IMR-90 (cell line): ENCODE measurements at regions not wholly inside any gene's neighbourhood (a gene's known extent, or its start where the extent isn't known, plus 50 kb on each side); places are given as distances from the start of the nearest gene placed in this dataset.

Experiments used
- ATAC-seq: fragments of 200-7000 bp; cut with Tn5 transposase; 2 replicates; pipeline ENCODE4 v1.9.1; 2020; ENCODE audit warnings: low read depth, mild to moderate bottlenecking, moderate library complexity
- BruUV-seq: library from RNA; stranded (reverse); fragments of 400-500 nt; replicated peaks from 2 replicates; lab custom pipeline; 2021; lab: Mats Ljungman, UMichigan
- CTCF ChIA-PET: fragments of 300-600 bp; formaldehyde crosslinking; extraction: SDS; loops from one replicate; lab custom pipeline; 2021; ENCODE audit warnings: antibody characterized with exemption; lab: Yijun Ruan, JAX
- POLR2A ChIA-PET: fragments of 300-600 bp; sonication (Branson Sonifier 250); formaldehyde crosslinking; loops from one replicate; lab custom pipeline; 2022; ENCODE audit warnings: antibody characterized with exemption; ENCODE audit not compliant: unreplicated experiment; lab: Charles Lee
- DNase-seq: peaks from one replicate; pipeline ENCODE4 v3.0.0; 2013
- H2AFZ ChIP-seq: replicated peaks from 2 replicates; pipeline ENCODE3; 2013; ENCODE audit warnings: low read length, mild to moderate bottlenecking; ENCODE audit not compliant: poor library complexity
- H2AK5ac ChIP-seq: 2 replicates; pipeline ENCODE4 v1.6.1; 2013; ENCODE audit warnings: low read depth, low read length, inconsistent platforms
- H2AK9ac ChIP-seq: replicated peaks from 2 replicates; pipeline ENCODE3; 2013; ENCODE audit warnings: mild to moderate bottlenecking, low read depth, low read length, moderate library complexity; ENCODE audit not compliant: poor library complexity
- H2BK120ac ChIP-seq: 2 replicates; pipeline ENCODE4 v1.6.1; 2013; ENCODE audit warnings: low read depth, low read length, inconsistent platforms
- H2BK15ac ChIP-seq: 3 replicates; pipeline ENCODE4 v1.6.1; 2013; ENCODE audit warnings: low read depth, low read length, inconsistent platforms
- H2BK20ac ChIP-seq: 2 replicates; pipeline ENCODE4 v1.6.1; 2013; ENCODE audit warnings: low read depth, mild to moderate bottlenecking, inconsistent platforms, low read length, moderate library complexity
- H2BK5ac ChIP-seq: 2 replicates; pipeline ENCODE4 v1.6.1; 2013; ENCODE audit warnings: mild to moderate bottlenecking, low read depth, low read length, inconsistent platforms; ENCODE audit not compliant: poor library complexity, severe bottlenecking
- H3K14ac ChIP-seq: replicated peaks from 2 replicates; pipeline ENCODE4 v1.6.1; 2013; ENCODE audit warnings: low read depth, low read length, inconsistent platforms
- H3K18ac ChIP-seq: 2 replicates; pipeline ENCODE4 v1.6.1; 2013; ENCODE audit warnings: low read depth, low read length, control low read depth
- H3K23ac ChIP-seq: 2 replicates; pipeline ENCODE4 v1.6.1; 2013; ENCODE audit warnings: low read depth, low read length, inconsistent platforms
- H3K27ac ChIP-seq: 2 replicates; pipeline ENCODE4 v1.5.1; 2013; ENCODE audit warnings: mild to moderate bottlenecking, control low read depth, low read length; ENCODE audit not compliant: insufficient read depth
- H3K27me3 ChIP-seq: 2 replicates; pipeline ENCODE4 v1.6.1; 2013; ENCODE audit warnings: low read length; ENCODE audit not compliant: control insufficient read depth, insufficient read depth
- H3K36me3 ChIP-seq: 2 replicates; pipeline ENCODE4 v1.6.1; 2013; ENCODE audit warnings: low read length, mixed read lengths; ENCODE audit not compliant: control insufficient read depth, insufficient read depth
- H3K4ac ChIP-seq: 2 replicates; pipeline ENCODE4 v1.6.1; 2013; ENCODE audit warnings: low read depth, low read length, inconsistent platforms
- H3K4me1 ChIP-seq: 2 replicates; pipeline ENCODE4 v1.6.1; 2013; ENCODE audit warnings: low read length, mixed read lengths; ENCODE audit not compliant: control insufficient read depth, insufficient read depth
- H3K4me2 ChIP-seq: 2 replicates; pipeline ENCODE4 v1.6.1; 2013; ENCODE audit warnings: low read depth, mild to moderate bottlenecking, control low read depth, low read length, moderate library complexity
- H3K4me3 ChIP-seq: 2 replicates; pipeline ENCODE4 v1.5.1; 2013; ENCODE audit warnings: low read depth, mild to moderate bottlenecking, control low read depth, low read length, moderate library complexity; ENCODE audit not compliant: insufficient read depth
- H3K56ac ChIP-seq: 2 replicates; pipeline ENCODE4 v1.6.1; 2013; ENCODE audit warnings: low read length, inconsistent platforms; ENCODE audit not compliant: insufficient read depth; ENCODE audit errors: extremely low read depth
- H3K79me1 ChIP-seq, 2 experiments: 2 replicates each; pipeline ENCODE4 v1.6.1; 2013; ENCODE audit warnings: low read length in 2 of 2, inconsistent platforms in 1 of 2, low read depth in 1 of 2
- H3K9ac ChIP-seq: 2 replicates; pipeline ENCODE4 v1.6.1; 2013; ENCODE audit warnings: low read depth, low read length, control low read depth
- H3K9me1 ChIP-seq: 2 replicates; pipeline ENCODE4 v1.6.1; 2013; ENCODE audit warnings: low read length, inconsistent platforms; ENCODE audit not compliant: insufficient read depth
- H3K9me3 ChIP-seq: 2 replicates; pipeline ENCODE4 v1.6.1; 2013; ENCODE audit warnings: low read length; ENCODE audit not compliant: control insufficient read depth, insufficient read depth
- H4K20me1 ChIP-seq: 2 replicates; pipeline ENCODE4 v1.6.1; 2013; ENCODE audit warnings: low read length, inconsistent platforms; ENCODE audit not compliant: insufficient read depth
- H4K5ac ChIP-seq: 2 replicates; pipeline ENCODE4 v1.6.1; 2013; ENCODE audit warnings: mild to moderate bottlenecking, low read depth, low read length, control low read depth
- H4K8ac ChIP-seq, 2 experiments: 2 replicates each; pipeline ENCODE4 v1.6.1; 2013; ENCODE audit warnings: low read depth in 2 of 2, low read length in 2 of 2, control low read depth in 1 of 2, inconsistent platforms in 1 of 2
- H4K91ac ChIP-seq: 2 replicates; pipeline ENCODE4 v1.6.1; 2013; ENCODE audit warnings: low read depth, low read length, inconsistent platforms; ENCODE audit not compliant: insufficient read depth
- FOS ChIP-seq: fragments of 150-350 bp; IDR thresholded peaks from 2 replicates; pipeline ENCODE4 v1.6.1; 2016; ENCODE audit warnings: low read depth, low read length
- RFX5 ChIP-seq: IDR thresholded peaks from 2 replicates; pipeline ENCODE4 v1.8.0; 2012; ENCODE audit warnings: low read depth, mild to moderate bottlenecking, low read length, moderate library complexity
- WGBS, 2 experiments: methylation state at CpG; one replicate each; pipeline versions ENCODE4 v1.1.5 to v1.1.7; 2013; ENCODE audit warnings: missing lambda C conversion rate in 2 of 2; ENCODE audit not compliant: insufficient read length in 1 of 2; ENCODE audit errors: extremely low coverage in 2 of 2; 5-methylcytosine and 5-hydroxymethylcytosine counted together
- dilution Hi-C: fragments of 300-500 bp; cut with HindIII; formaldehyde crosslinking; loops from one replicate; pipeline ENCODE4 v1.14.3; 2018; ENCODE audit warnings: low sequenced_read_pairs; ENCODE audit not compliant: unreplicated experiment
- in situ Hi-C: fragments of 300-500 bp; cut with MboI; formaldehyde crosslinking; loops from 3 replicates; pipeline ENCODE4 v1.14.3; 2019; ENCODE audit warnings: low sequenced_read_pairs, inconsistent platforms, mixed read lengths
- intact Hi-C: fragments of 100-400 bp; cut with micrococcal nuclease; formaldehyde crosslinking; loops from 2 replicates; pipeline ENCODE4 v1.10.0; 2022

- Histone ChIP-seq H3K9me1 (no peaks in the 10 kb centered on the region), H3K18ac (peak overlapping the region; percentile 71; the same call in 1 of the 2 replicates), H3K56ac (no peak overlapping the region), H4K8ac (peak overlapping the region in 1 of 2 experiments; percentile 31; a peak in 1 of 4 replicates), H3K4ac (no peak overlapping the region), H3K23ac (no peak overlapping the region), H4K20me1 (no peaks in the 10 kb centered on the region), H2BK120ac (0 out of 2 replicates have a peak overlapping the region, but pooled peaks have one; percentile 1), H3K36me3 (no peaks in the 10 kb centered on the region), H4K5ac (no peak overlapping the region), H4K91ac (peak overlapping the region; percentile 53), H3K4me3 (no peak overlapping the region), H3K27ac (peak overlapping the region; percentile 35; the same call in 1 of the 2 replicates), H3K4me2 (no peak overlapping the region; the same call in 1 of the 2 replicates), H2BK5ac (no peak overlapping the region), H2AFZ (no peak overlapping the region), H2BK15ac (no peak overlapping the region), H2BK20ac (no peak overlapping the region), H3K79me1 (no peaks in the 10 kb centered on the region), H2AK5ac (no peak overlapping the region), H3K4me1 (peaks cover 3% of the 10 kb centered on the region), H3K14ac (no peak overlapping the region), H3K9ac (no peak overlapping the region), H2AK9ac (no peak overlapping the region), H3K27me3 (no peaks in the 10 kb centered on the region), H3K9me3 (0 out of 2 replicates have a peak, but pooled peaks cover under 1% of the 10 kb centered on the region)
- TF ChIP-seq RFX5 (no peak), FOS (peak; percentile 20; the same call in 1 of the 2 replicates)
- ChIA-PET CTCF (interaction anchor here (0.7 kb wide), 1 partner anchor 178 kb away, joined by 3 read pairs; no protein-coding TSS in a partner anchor), POLR2A (interaction anchor here (0.6 kb wide), 1 partner anchor 94 kb away, joined by 7 read pairs; no protein-coding TSS in a partner anchor)
- intact Hi-C loops (no loop called here), in situ Hi-C loops (no loop called here), dilution Hi-C loops (no loop called here)
- BruUV-seq, result no TSS peak
- DNase-seq (peak; percentile 62), ATAC-seq (peak; percentile 94)
- WGBS, 2 experiments, result no CpG with 5 or more reads among the region's 3 CpGs
Measured at GRCh38 chr3:106329521-106329920, 460.7 kb upstream of the CBLB start.
